ENCODE measurements at regions not wholly inside any gene's neighbourhood (a gene's known extent, or its start where the extent isn't known, plus 50 kb on each side); places are given as distances from the start of the nearest gene placed in this dataset.

DNA sequence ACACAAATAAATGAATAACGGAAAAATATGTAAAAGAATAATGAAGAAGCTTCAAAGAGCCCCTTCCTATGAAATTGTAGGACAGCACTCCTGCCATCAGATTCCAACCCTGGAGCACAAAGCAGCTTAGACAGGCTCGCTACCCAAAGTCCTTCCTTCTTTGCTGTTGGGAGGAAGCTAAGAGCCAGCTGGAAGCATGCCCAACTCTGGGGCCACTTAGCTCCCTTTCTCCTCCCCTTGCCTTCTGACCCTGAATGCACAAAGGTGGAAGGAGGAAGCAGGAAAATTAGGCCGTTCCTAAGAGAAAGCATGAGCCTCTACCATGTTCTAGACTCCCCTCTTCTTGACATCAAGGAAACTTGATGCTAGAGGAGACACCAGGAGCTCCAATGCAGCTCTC lies 700.8 kb downstream of the RNF144A start:
- no peak overlapping the region for H3K27ac ChIP-seq (ENCODE audit: low read length)
- H3K4me1 ChIP-seq (ENCODE audit: insufficient read depth, low read length), result peaks cover 13% of the 10 kb centered on the region
- no peaks in the 10 kb centered on the region for H3K27me3 ChIP-seq (ENCODE audit: insufficient read depth, low read length)
- no peaks in the 10 kb centered on the region for H3K36me3 ChIP-seq (ENCODE audit: insufficient read depth, low read depth, low read length)
- no peak overlapping the region for H3K9ac ChIP-seq (ENCODE audit: low read depth, low read length)
- H3K9me3 ChIP-seq (ENCODE audit: insufficient read depth, low read depth, low read length), result no peaks in the 10 kb centered on the region
- no peak overlapping the region for H3K4me3 ChIP-seq (ENCODE audit: low read length)

DNA sequence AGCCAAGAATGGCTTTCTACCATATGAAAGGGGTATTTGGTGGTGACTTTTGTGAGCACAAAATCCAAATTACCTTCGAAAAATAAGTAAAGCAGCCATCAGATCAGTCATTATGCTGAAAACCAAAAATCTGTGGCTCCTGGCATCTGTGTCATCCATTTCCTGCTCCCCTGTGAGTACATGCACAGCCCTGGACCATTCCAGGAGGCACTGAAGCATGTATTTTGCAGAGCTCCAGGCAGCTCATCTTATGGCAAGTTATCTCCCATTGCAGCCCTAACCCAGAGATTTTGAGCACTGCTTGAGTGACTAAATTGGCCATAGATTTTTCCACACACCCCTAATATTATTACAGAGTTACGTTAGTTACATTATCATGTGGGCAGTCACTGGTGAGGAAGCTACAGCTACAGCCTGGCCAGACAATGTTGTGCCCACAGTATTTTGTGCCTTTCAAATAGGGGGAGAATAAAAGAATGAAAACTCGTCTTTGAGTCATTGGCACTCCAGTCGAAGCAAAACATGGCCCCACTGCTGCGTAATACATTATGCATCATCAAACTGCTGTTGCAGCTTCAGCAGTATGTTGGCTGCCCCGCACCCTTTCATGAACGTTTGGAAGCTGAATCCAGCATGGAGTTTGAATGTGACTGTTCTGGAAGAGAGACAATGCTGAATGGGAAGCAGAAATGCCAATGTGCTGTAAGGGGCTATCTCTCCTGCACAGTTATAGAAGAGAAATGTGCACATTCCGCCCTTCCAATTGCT lies 702.2 kb downstream of the RNF144A start:
- H3K27me3 ChIP-seq (ENCODE audit: insufficient read depth, low read length), result no peaks in the 10 kb centered on the region
- H3K9me3 ChIP-seq (ENCODE audit: insufficient read depth, low read depth, low read length), result no peaks in the 10 kb centered on the region
- H3K4me3 ChIP-seq (ENCODE audit: low read length), result no peak overlapping the region
- H3K4me1 ChIP-seq (ENCODE audit: insufficient read depth, low read length), result peaks cover 13% of the 10 kb centered on the region
- no peak overlapping the region for H3K9ac ChIP-seq (ENCODE audit: low read depth, low read length)
- no peak overlapping the region for H3K27ac ChIP-seq (ENCODE audit: low read length)
- no peaks in the 10 kb centered on the region for H3K36me3 ChIP-seq (ENCODE audit: insufficient read depth, low read depth, low read length)

DNA sequence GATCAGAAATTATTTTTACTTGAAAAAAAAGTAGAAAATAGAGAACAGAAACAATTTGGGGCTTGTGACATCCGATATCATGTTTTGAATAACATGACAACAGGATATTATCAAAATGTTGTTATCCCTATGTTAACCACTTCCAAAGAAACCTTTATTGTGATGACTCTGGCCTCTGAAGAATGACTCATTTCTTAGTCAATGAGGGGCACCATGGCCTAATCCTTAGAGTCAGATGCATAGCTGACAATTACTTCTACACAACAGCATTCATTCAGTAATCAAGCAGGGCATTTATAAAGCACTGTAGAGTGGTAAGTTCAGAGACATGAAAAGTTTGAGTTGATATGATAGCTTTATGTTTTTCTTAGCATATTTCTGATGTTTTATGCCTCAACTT lies 703.0 kb downstream of the RNF144A start:
- Histone ChIP-seq H3K4me3 (ENCODE audit: low read length) (no peak overlapping the region), H3K27ac (ENCODE audit: low read length) (no peak overlapping the region), H3K9ac (ENCODE audit: low read depth, low read length) (no peak overlapping the region), H3K27me3 (ENCODE audit: insufficient read depth, low read length) (no peaks in the 10 kb centered on the region), H3K9me3 (ENCODE audit: insufficient read depth, low read depth, low read length) (no peaks in the 10 kb centered on the region), H3K36me3 (ENCODE audit: insufficient read depth, low read depth, low read length) (no peaks in the 10 kb centered on the region), H3K4me1 (ENCODE audit: insufficient read depth, low read length) (peaks cover 13% of the 10 kb centered on the region)

DNA sequence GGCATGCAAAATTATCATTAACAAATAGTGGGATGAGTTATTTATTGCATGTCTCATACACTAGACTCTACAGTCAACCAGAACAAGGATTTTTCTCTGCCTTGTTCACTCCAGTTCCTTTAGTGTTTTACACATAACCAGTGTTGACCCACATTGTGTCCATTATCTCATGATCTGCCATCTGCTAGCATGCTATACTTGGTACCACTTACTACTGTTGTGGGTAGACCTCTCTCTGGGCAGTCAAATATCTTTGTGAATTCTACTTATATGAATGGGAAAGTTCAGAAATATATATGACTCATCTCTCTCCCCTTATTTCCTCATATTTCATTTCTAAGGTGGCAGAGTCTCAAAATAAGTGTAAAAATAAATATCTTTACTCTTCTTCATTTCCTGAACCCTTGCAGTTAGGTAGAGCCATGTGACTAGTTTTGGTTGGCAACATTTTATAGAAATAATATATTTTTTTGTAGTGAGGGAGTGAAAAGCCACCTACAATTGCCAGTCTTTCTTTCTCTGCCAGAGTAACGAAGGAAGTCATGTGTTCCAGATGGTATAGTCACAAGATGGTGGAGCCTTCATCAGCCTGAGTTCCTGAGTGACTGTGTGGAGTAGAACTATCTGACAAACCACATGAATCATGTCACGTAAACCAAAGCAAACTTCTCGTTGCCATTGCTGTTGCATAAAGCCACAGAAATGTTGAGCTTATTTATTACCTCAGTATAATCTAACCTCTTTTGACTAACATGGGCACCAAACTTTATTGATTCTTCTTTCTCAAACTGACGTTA lies 704.0 kb downstream of the RNF144A start:
- Histone ChIP-seq H3K4me1 (ENCODE audit: insufficient read depth, low read length) (peaks cover 13% of the 10 kb centered on the region), H3K9me3 (ENCODE audit: insufficient read depth, low read depth, low read length) (no peaks in the 10 kb centered on the region), H3K4me3 (ENCODE audit: low read length) (no peak overlapping the region), H3K36me3 (ENCODE audit: insufficient read depth, low read depth, low read length) (no peaks in the 10 kb centered on the region), H3K9ac (ENCODE audit: low read depth, low read length) (no peak overlapping the region), H3K27me3 (ENCODE audit: insufficient read depth, low read length) (no peaks in the 10 kb centered on the region), H3K27ac (ENCODE audit: low read length) (no peak overlapping the region)

DNA sequence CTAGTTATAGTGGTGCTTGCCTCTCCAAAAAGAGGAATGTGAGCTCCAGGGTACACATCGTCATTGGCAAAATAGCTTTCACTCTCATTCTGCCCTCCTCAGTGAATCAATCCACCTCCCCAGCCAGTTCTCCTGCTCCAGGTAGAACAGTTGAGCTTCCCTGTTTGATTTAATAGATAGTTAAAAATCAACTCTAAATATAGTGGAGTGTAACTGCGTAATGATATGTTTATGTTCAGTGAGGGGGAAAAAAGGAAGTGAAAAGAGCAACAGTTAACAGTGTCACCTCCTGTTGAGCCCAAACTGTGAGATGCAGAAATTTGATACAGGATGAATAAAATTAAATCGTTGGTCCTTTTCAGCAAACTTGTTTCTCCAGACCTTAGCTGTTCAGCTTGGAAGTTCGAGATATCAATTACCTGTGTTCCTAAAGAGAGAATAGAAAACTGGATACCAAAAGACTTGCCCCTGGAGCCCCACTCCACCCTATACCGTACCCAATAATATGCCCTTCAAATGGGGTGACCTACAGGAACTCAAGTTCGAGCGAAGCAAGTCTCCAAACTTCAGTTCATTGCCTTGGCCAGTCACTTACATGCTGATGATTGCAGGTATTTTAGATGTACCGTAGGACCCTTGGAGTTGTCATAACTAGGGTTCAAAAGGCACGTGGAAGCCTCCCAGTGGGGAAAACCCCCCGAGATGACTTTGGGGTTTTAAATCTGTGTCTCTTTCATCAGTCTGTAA lies 708.4 kb downstream of the RNF144A start:
- H3K4me1 ChIP-seq (ENCODE audit: insufficient read depth, low read length), result peaks cover 2% of the 10 kb centered on the region; the same call in 1 of the 2 replicates
- no peaks in the 10 kb centered on the region for H3K9me3 ChIP-seq (ENCODE audit: insufficient read depth, low read depth, low read length)
- no peaks in the 10 kb centered on the region for H3K36me3 ChIP-seq (ENCODE audit: insufficient read depth, low read depth, low read length)
- no peak overlapping the region for H3K4me3 ChIP-seq (ENCODE audit: low read length)
- H3K9ac ChIP-seq (ENCODE audit: low read depth, low read length), result no peak overlapping the region
- no peak overlapping the region for H3K27ac ChIP-seq (ENCODE audit: low read length)
- no peaks in the 10 kb centered on the region for H3K27me3 ChIP-seq (ENCODE audit: insufficient read depth, low read length)

DNA sequence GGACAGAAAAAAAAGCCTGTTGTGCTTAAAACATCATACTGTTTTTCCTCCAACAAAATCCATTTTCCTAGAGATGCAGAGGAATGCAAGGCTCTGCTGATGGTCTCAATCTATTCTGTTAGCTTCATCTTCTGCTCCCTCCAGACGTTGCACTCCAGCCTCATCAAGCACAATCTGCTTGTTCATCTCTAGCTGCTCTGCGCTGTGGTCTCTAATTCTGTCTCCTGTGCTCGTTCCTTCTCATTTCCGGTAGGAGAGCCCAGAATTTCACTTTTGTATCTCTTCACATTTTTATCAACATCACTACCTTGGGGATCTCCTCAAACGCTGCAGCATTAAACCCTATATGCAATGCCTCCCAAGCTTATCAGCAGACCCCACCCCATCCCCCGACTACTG lies 708.9 kb downstream of the RNF144A start:
- Histone ChIP-seq H3K36me3 (ENCODE audit: insufficient read depth, low read depth, low read length) (no peaks in the 10 kb centered on the region), H3K27me3 (ENCODE audit: insufficient read depth, low read length) (no peaks in the 10 kb centered on the region), H3K4me3 (ENCODE audit: low read length) (no peak overlapping the region), H3K4me1 (ENCODE audit: insufficient read depth, low read length) (no peaks in the 10 kb centered on the region), H3K9ac (ENCODE audit: low read depth, low read length) (no peak overlapping the region), H3K9me3 (ENCODE audit: insufficient read depth, low read depth, low read length) (no peaks in the 10 kb centered on the region), H3K27ac (ENCODE audit: low read length) (no peak overlapping the region)

DNA sequence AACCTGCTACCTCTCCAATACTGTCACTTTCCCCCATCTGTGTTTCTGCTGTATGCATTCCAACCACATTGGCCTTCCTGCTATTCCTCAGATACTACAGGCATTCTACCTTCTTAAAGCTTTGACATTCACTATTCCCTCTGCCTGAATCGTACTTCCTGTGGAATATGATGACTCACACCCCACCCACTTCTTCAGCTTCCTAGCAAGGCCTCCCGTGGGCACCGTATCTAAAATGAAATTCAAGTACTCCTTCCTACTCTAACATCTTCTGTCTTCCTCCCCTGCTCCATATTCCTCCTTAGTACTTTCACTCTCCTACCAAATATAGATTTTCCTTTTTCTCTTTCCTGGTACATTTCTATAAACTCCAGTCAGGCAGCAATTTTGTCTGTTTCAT lies 710.4 kb downstream of the RNF144A start:
- Histone ChIP-seq H3K36me3 (ENCODE audit: insufficient read depth, low read depth, low read length) (no peaks in the 10 kb centered on the region), H3K9me3 (ENCODE audit: insufficient read depth, low read depth, low read length) (no peaks in the 10 kb centered on the region), H3K4me3 (ENCODE audit: low read length) (no peak overlapping the region), H3K4me1 (ENCODE audit: insufficient read depth, low read length) (no peaks in the 10 kb centered on the region), H3K27me3 (ENCODE audit: insufficient read depth, low read length) (no peaks in the 10 kb centered on the region), H3K9ac (ENCODE audit: low read depth, low read length) (no peak overlapping the region), H3K27ac (ENCODE audit: low read length) (no peak overlapping the region)

DNA sequence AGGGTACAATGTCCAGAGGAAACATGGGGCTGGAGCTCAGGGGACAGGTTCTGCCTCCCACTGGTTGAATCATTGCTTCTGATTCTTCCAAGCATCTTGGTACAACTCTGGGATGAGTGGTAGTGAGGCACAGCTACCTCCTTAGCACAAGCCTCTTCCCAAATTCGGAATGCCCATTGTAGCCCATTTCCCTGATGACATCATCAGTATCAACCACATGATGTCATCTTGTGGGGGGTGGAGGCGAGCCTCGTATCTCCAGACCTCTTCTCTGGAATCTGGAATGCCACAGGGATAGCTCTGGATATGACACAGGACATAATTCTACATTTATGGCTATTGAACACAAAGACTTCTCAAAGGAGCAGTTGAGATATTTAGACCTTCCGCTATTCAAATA lies 715.2 kb downstream of the RNF144A start:
- Histone ChIP-seq H3K9ac (ENCODE audit: low read depth, low read length) (no peak overlapping the region), H3K4me3 (ENCODE audit: low read length) (no peak overlapping the region), H3K4me1 (ENCODE audit: insufficient read depth, low read length) (no peaks in the 10 kb centered on the region), H3K27ac (ENCODE audit: low read length) (no peak overlapping the region), H3K27me3 (ENCODE audit: insufficient read depth, low read length) (no peaks in the 10 kb centered on the region), H3K36me3 (ENCODE audit: insufficient read depth, low read depth, low read length) (no peaks in the 10 kb centered on the region), H3K9me3 (ENCODE audit: insufficient read depth, low read depth, low read length) (no peaks in the 10 kb centered on the region)

DNA sequence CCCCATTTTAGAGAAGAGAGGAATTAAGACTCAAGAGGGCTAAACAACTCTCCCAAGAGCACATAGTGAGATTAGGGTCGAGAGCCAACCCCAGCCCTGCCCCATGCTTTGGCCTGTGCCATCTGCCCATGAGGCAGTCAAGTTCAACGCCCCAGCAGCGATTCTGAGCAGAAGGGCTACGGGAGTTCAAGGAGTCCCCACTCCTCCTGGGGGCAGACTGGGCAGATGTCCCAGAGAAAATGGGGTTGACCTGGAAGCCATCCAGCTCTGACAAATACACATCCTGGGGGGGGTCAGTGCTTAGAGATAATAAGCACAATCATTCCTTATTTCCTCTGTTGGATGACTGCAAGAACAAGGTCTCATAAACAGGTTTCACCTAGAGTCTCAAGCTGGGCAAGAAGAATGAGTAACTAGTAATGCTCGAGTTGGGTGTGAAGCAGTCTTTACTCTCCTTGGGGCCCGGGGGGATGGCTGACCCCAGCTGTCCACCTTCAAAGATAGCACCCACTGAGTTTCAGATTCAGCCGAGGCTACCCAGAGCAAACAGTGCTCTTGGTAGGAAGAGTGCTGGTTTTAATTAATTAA lies 716.4 kb downstream of the RNF144A start:
- H3K9ac ChIP-seq (ENCODE audit: low read depth, low read length), result no peak overlapping the region
- H3K27ac ChIP-seq (ENCODE audit: low read length), result no peak overlapping the region
- H3K9me3 ChIP-seq (ENCODE audit: insufficient read depth, low read depth, low read length), result no peaks in the 10 kb centered on the region
- H3K4me3 ChIP-seq (ENCODE audit: low read length), result no peak overlapping the region
- H3K4me1 ChIP-seq (ENCODE audit: insufficient read depth, low read length), result no peaks in the 10 kb centered on the region
- H3K27me3 ChIP-seq (ENCODE audit: insufficient read depth, low read length), result no peaks in the 10 kb centered on the region
- H3K36me3 ChIP-seq (ENCODE audit: insufficient read depth, low read depth, low read length), result no peaks in the 10 kb centered on the region

DNA sequence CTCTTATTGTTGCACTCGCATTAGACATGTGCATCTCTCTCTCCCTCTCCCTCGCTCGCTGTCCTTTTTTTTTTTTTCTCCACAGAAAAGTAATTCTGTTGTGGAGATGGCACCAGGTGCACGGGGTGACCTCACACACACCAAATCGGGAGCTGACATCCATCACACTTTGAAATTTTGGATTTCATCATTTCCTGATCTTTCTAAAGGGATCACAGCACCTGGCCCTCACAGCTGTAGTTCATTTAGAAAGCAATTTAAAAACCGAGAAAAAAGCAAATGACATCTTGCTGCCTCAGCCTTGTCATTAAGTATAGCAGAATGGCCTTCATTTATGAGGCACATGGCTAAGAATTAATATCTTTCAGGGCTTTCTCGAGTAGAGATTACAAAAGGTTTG lies 717.2 kb downstream of the RNF144A start:
- Histone ChIP-seq H3K4me3 (ENCODE audit: low read length) (no peak overlapping the region), H3K4me1 (ENCODE audit: insufficient read depth, low read length) (no peaks in the 10 kb centered on the region), H3K36me3 (ENCODE audit: insufficient read depth, low read depth, low read length) (no peaks in the 10 kb centered on the region), H3K9me3 (ENCODE audit: insufficient read depth, low read depth, low read length) (no peaks in the 10 kb centered on the region), H3K27ac (ENCODE audit: low read length) (no peak overlapping the region), H3K9ac (ENCODE audit: low read depth, low read length) (no peak overlapping the region), H3K27me3 (ENCODE audit: insufficient read depth, low read length) (no peaks in the 10 kb centered on the region)

DNA sequence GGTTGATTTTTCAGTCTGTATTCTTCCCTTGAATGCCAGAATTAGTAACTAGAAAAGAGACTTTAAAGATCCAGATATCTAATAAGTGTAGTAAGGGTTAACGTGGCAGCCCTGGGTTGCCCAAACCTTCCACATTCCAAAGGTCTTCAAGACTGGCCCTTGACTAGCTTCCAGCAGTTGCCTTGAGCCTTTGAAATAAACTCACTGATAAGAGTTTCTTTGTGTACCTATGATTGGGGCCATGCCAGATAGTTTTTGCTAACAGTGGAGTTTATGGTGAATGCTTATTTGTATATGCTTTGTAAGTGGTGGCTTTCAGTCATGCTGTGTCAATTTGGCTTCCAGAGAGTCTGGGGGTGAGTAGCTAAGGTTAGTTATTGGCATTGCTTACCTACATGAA lies 722.3 kb downstream of the RNF144A start:
- no peaks in the 10 kb centered on the region for H3K36me3 ChIP-seq (ENCODE audit: insufficient read depth, low read depth, low read length)
- peaks cover 33% of the 10 kb centered on the region for H3K9me3 ChIP-seq (ENCODE audit: insufficient read depth, low read depth, low read length)
- no peak overlapping the region for H3K9ac ChIP-seq (ENCODE audit: low read depth, low read length)
- H3K4me3 ChIP-seq (ENCODE audit: low read length), result no peak overlapping the region
- H3K27me3 ChIP-seq (ENCODE audit: insufficient read depth, low read length), result no peaks in the 10 kb centered on the region
- H3K4me1 ChIP-seq (ENCODE audit: insufficient read depth, low read length), result no peaks in the 10 kb centered on the region
- H3K27ac ChIP-seq (ENCODE audit: low read length), result no peak overlapping the region
